Spleen (tissue), 11 donors: ENCODE measurements at regions not wholly inside any gene's neighbourhood (a gene's known extent, or its start where the extent isn't known, plus 50 kb on each side); places are given as distances from the start of the nearest gene placed in this dataset.

ENCODE experiments used
- DNase-seq: peaks from one replicate; pipeline ENCODE4 v3.0.0-alpha.2; 2020
- H3K27ac ChIP-seq, 8 donors: fragments of 200-600 bp; sonication (generic) in 7 of 8; 1 replicate in 4 of 8; 2 replicates in 4 of 8; pipeline versions ENCODE4 v1.5.0 to v1.8.0; 2016 to 2021; ENCODE audit warnings: inconsistent platforms in 4 of 8, mild to moderate bottlenecking in 4 of 8, moderate library complexity in 1 of 8
- H3K27me3 ChIP-seq, 7 donors: fragments of 200-600 bp; sonication (generic) in 6 of 7; replicated peaks in 1 of 7; 1 replicate in 4 of 7; 2 replicates in 3 of 7; pipeline versions ENCODE4 v1.5.0 to v1.8.0; 2016 to 2021; ENCODE audit warnings: inconsistent platforms in 3 of 7, mild to moderate bottlenecking in 1 of 7
- H3K36me3 ChIP-seq, 6 donors: fragments of 200-600 bp; sonication (generic) in 5 of 6; 1 replicate in 4 of 6; 2 replicates in 2 of 6; pipeline versions ENCODE4 v1.5.0 to v1.8.0; 2016 to 2021; ENCODE audit warnings: inconsistent platforms in 2 of 6
- H3K4me1 ChIP-seq, 6 donors: fragments of 200-600 bp; sonication (generic) in 5 of 6; 1 replicate in 3 of 6; 2 replicates in 3 of 6; pipeline versions ENCODE4 v1.5.0 to v1.8.0; 2016 to 2021; ENCODE audit warnings: inconsistent platforms in 3 of 6
- H3K4me3 ChIP-seq, 8 donors: fragments of 200-600 bp; sonication (generic) in 7 of 8; 1 replicate in 4 of 8; 2 replicates in 4 of 8; pipeline versions ENCODE4 v1.5.0 to v1.8.0; 2016 to 2021; ENCODE audit warnings: inconsistent platforms in 4 of 8, mild to moderate bottlenecking in 4 of 8, moderate library complexity in 2 of 8
- H3K9me3 ChIP-seq, 8 donors: fragments of 200-600 bp; sonication (generic) in 7 of 8; 1 replicate in 4 of 8; 2 replicates in 4 of 8; pipeline versions ENCODE4 v1.5.0 to v1.8.0; 2016 to 2021; ENCODE audit warnings: inconsistent platforms in 4 of 8
- POLR2A ChIP-seq, 3 donors: fragments of 450-650 bp; IDR thresholded peaks; one replicate each; pipeline ENCODE4 v1.5.1; 2017; ENCODE audit warnings: antibody characterized with exemption in 3 of 3, mild to moderate bottlenecking in 1 of 3
- POLR2AphosphoS5 ChIP-seq, 3 donors: sonication (generic); formaldehyde crosslinking; IDR thresholded peaks; one replicate each; pipeline ENCODE4 v1.5.1; 2017; ENCODE audit warnings: antibody characterized with exemption in 3 of 3
- WGBS, 5 donors: extraction: QIAGEN DNeasy Blood & Tissue Kit in 3 of 5; methylation state at CpG; one replicate each; pipeline versions ENCODE4 v1.1.5 to v1.1.7; 2013 to 2018; 5-methylcytosine and 5-hydroxymethylcytosine counted together
- intact Hi-C: fragments of 100-400 bp; cut with DNase I; formaldehyde crosslinking; loops from one replicate; pipeline ENCODE4 v1.15.0; 2023; ENCODE audit warnings: low total_unique reads
- TF ChIP-seq, protein P1 (sequence below), 11 experiments: fragments of 200-600 bp in 7 of 11; fragments of 450-650 bp in 4 of 11; sonication (generic) in 4 of 11; IDR thresholded peaks in 8 of 11; conservative IDR thresholded peaks in 3 of 11; 1 replicate in 7 of 11; 2 replicates in 4 of 11; pipeline versions ENCODE4 v1.4.0 to v1.8.0; 2016 to 2021; ENCODE audit warnings: antibody characterized with exemption in 11 of 11, inconsistent platforms in 4 of 11, mild to moderate bottlenecking in 1 of 11
- donor health status: healthy with polysubstance abuse.
- donor health status: DM: no; HTN: no; CAD: no; lungs with moderate emphysema.
- donor health status: DM: no; HTN: no; CAD: no.
- donor health status: Bipolar disorder and iron deficiency.
- donor health status: healthy.
- donor health status: DM: no; HTN: no; CAD: no.
- donor health status: DM: yes; HTN: yes; CAD: no.

DNA sequence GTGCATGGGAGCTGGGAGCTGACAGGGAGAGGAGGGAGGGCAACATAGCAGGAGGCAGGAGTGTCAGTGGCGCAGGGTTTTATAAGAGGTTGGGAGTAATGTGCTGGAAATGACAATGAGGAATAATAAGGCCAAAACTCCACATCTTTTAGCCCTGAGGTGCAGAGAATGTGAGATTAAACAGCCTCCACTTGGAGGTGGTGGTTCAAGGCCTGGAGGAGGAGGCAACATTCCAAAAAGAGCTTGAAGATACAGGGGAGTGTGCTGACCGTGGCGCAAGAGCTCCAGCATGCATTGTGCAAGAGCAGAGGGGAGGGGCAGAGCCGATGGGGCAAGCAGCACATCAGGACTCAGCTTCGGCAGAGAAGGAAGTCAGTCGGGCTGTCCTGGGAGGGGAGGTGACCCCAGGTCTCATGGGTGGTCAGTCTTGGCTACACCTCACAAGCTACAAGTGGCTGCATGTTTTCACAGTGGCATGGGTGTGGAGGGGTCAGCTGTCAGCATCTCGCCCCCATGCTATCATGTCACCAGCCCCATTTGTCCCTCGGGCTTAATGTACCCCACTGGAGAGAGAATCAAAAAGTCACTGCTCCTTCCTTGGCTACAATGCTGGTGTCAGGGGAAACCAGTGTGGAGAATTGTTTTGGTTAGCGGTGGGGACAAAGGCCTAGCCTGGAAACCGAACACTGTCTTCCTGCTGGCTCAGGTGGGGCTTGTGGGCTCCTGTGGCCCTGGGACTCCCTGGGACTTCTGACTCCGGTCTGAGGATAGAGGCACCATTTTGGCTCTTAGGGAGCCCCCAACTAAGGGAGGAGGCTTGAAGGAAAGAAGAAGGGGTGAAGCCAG, 208.0 kb downstream of the ZFP36L2 start:
- intact Hi-C loops, result no loop called here
- Histone ChIP-seq H3K27ac (peak overlapping the region in 7 of 8 donors; percentile 21 to 86 (median 66)), H3K36me3 (no peaks in the 10 kb centered on the region), H3K9me3 (peaks cover 0 to 20% (median 10%) of the 10 kb centered on the region in 8 donors), H3K4me3 (no peak overlapping the region), H3K27me3 (no peaks in the 10 kb centered on the region), H3K4me1 (peaks cover 0 to 55% (median 10%) of the 10 kb centered on the region in 6 donors)
- 58 to 75% (median 71%) methylated on average over 8 to 11 of the region's 11 CpGs for WGBS, 5 donors
- peak; percentile 93 for DNase-seq
- TF ChIP-seq POLR2AphosphoS5 (IDR thresholded peaks at IDR 0.05) (peak; percentile 67 to 85 (median 78)), POLR2A (IDR thresholded peaks at IDR 0.05) (no peak)
- TF ChIP-seq, protein P1, sequence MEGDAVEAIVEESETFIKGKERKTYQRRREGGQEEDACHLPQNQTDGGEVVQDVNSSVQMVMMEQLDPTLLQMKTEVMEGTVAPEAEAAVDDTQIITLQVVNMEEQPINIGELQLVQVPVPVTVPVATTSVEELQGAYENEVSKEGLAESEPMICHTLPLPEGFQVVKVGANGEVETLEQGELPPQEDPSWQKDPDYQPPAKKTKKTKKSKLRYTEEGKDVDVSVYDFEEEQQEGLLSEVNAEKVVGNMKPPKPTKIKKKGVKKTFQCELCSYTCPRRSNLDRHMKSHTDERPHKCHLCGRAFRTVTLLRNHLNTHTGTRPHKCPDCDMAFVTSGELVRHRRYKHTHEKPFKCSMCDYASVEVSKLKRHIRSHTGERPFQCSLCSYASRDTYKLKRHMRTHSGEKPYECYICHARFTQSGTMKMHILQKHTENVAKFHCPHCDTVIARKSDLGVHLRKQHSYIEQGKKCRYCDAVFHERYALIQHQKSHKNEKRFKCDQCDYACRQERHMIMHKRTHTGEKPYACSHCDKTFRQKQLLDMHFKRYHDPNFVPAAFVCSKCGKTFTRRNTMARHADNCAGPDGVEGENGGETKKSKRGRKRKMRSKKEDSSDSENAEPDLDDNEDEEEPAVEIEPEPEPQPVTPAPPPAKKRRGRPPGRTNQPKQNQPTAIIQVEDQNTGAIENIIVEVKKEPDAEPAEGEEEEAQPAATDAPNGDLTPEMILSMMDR (IDR thresholded peaks at IDR 0.05 in 8 of 11, conservative IDR thresholded peaks at IDR 0.05 in 3 of 11), result no peak

DNA sequence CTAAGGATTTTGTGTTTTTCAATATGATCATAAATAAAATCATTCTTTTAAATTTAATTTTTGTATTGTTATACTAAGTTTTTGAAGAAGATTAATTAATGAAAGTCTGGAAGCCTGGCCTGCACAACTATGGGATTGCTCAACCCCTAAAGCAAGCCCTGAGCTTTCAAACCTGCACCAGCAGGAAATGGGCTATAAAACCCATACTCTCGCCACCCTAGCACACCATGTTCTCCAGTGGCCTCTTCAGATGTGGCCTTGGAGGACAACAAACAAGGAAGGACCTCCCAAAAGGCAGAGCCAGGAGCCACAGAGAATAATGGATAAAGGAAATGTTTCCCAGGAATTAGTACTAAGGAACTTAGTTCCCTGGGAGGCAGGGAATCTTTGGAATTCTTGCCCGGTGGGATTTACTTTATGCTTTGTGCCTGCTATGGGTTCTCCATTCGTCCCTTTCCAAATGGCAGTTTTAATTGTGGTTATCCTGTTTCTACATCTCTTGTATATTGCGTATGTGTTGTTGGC, 212.5 kb downstream of the ZFP36L2 start:
- peaks cover 0 to 46% (median 9%) of the 10 kb centered on the region in 6 donors for H3K4me1 ChIP-seq
- peak overlapping the region in 1 of 8 donors; percentile 5 for H3K4me3 ChIP-seq
- no peaks in the 10 kb centered on the region for H3K9me3 ChIP-seq
- no peaks in the 10 kb centered on the region for H3K27me3 ChIP-seq
- 40 to 76% (median 64%) methylated on average over 4 of the region's 4 CpGs for WGBS, 5 donors
- H3K27ac ChIP-seq, result peak overlapping the region in 5 of 8 donors; percentile 29 to 86 (median 50)
- H3K36me3 ChIP-seq, result no peaks in the 10 kb centered on the region
- DNase-seq, result peak; percentile 17
- intact Hi-C loops, result no loop called here
- TF ChIP-seq POLR2AphosphoS5 (IDR thresholded peaks at IDR 0.05) (no peak), POLR2A (IDR thresholded peaks at IDR 0.05) (no peak)
- TF ChIP-seq, protein P1 (IDR thresholded peaks at IDR 0.05 in 8 of 11, conservative IDR thresholded peaks at IDR 0.05 in 3 of 11), result no peak

DNA sequence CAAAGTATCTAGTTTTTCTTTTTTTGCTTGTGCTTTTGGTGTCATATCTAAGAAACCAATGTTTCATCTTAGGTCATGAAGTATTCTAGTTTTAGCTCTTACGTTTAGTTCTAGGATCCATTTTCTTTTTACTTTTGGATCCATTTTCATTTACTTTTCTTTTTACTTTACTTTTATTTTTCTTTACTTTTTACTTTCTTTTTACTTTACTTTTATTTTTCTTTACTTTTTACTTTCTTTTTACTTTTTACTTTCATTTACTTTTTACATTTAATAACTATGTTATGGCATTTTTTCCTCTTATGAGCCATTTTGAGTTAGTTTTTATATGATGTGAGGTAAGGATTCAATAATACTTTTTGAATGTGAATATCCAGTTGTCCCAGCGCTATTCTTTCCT, 213.4 kb downstream of the ZFP36L2 start:
- Histone ChIP-seq H3K27ac (no peak overlapping the region), H3K4me3 (no peak overlapping the region), H3K9me3 (peaks cover 0 to 6% (median 2%) of the 10 kb centered on the region in 8 donors), H3K36me3 (no peaks in the 10 kb centered on the region), H3K4me1 (peaks cover 0 to 37% (median 3%) of the 10 kb centered on the region in 6 donors), H3K27me3 (no peaks in the 10 kb centered on the region)
- intact Hi-C loops, result no loop called here
- 46 to 49% (median 47%) methylated on average over 2 of the region's 2 CpGs for WGBS, 5 donors
- no peak for DNase-seq
- TF ChIP-seq POLR2AphosphoS5 (IDR thresholded peaks at IDR 0.05) (no peak), POLR2A (IDR thresholded peaks at IDR 0.05) (no peak)
- TF ChIP-seq, protein P1 (IDR thresholded peaks at IDR 0.05 in 8 of 11, conservative IDR thresholded peaks at IDR 0.05 in 3 of 11), result no peak

DNA sequence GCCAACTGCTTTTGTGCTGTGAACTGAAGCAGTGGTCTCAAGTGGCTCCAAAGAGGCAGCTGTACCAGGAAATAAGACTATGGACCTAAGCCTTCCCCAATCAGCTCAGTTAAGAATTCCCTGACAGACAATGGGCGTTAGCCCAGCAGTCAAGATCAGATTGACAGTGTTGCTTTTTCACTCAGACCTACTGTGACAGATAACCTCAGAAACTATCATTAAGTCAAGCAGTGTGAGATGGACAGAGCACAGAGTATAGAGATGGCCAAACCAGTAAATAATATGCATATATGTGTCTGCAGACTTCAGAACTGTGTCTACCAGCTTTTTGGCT, 215.3 kb downstream of the ZFP36L2 start:
- WGBS, 5 donors, result 62 to 81% (median 69%) methylated on average over 1 of the region's 1 CpG
- H3K4me3 ChIP-seq, result no peak overlapping the region
- no peaks in the 10 kb centered on the region for H3K36me3 ChIP-seq
- intact Hi-C loops, result no loop called here
- TF ChIP-seq POLR2A (IDR thresholded peaks at IDR 0.05) (no peak), POLR2AphosphoS5 (IDR thresholded peaks at IDR 0.05) (no peak)
- TF ChIP-seq, protein P1 (IDR thresholded peaks at IDR 0.05 in 8 of 11, conservative IDR thresholded peaks at IDR 0.05 in 3 of 11), result no peak
- H3K27me3 ChIP-seq, result peaks cover 0 to 5% (median 0%) of the 10 kb centered on the region in 7 donors
- H3K4me1 ChIP-seq, result peaks cover 0 to 28% (median 0%) of the 10 kb centered on the region in 6 donors
- H3K9me3 ChIP-seq, result peaks cover 0 to 9% (median 5%) of the 10 kb centered on the region in 8 donors
- peak overlapping the region in 1 of 8 donors; percentile 15 for H3K27ac ChIP-seq
- DNase-seq, result no peak
